SU-DHL-6 (cell line): ENCODE measurements at regions not wholly inside any gene's neighbourhood (a gene's known extent, or its start where the extent isn't known, plus 50 kb on each side); places are given as distances from the start of the nearest gene placed in this dataset.

Source experiments
- EZH2phosphoT487 ChIP-seq: fragments of 200-600 bp; sonication (generic), shearing (Covaris generic); conservative IDR thresholded peaks from 2 replicates; pipeline ENCODE4 v1.6.1; 2018; ENCODE audit warnings: mild to moderate bottlenecking, antibody characterized with exemption, low read length, moderate library complexity, mixed read lengths
- TF ChIP-seq, protein P1 (sequence below): fragments of 200-600 bp; sonication (generic); IDR thresholded peaks from one replicate; pipeline ENCODE4 v1.5.1; 2017; ENCODE audit warnings: antibody characterized with exemption, mild to moderate bottlenecking, low read length, moderate library complexity; ENCODE audit not compliant: insufficient read depth, poor library complexity, severe bottlenecking

DNA sequence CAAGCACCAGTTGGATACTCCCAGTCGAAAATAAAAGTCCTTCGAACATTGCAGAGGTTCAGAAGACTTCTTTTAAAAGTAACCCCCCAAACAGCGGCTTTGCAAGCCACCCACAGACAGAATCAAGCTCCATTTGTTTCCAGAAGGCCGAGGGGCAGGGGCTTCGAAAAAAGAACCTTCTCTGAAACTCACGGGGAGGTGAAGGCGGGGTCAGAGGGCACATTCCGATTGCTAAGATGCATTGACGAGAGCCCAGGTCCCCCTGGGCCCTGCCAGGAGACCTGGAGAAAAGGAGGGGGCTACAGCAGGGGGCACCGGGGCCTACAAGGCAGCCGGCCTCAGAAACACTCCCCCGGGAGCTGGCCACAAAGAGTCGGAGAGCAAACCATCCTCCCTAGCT is 306.8 kb downstream of the MN1 start:
- TF ChIP-seq EZH2phosphoT487 = no peak
- TF ChIP-seq, protein P1, sequence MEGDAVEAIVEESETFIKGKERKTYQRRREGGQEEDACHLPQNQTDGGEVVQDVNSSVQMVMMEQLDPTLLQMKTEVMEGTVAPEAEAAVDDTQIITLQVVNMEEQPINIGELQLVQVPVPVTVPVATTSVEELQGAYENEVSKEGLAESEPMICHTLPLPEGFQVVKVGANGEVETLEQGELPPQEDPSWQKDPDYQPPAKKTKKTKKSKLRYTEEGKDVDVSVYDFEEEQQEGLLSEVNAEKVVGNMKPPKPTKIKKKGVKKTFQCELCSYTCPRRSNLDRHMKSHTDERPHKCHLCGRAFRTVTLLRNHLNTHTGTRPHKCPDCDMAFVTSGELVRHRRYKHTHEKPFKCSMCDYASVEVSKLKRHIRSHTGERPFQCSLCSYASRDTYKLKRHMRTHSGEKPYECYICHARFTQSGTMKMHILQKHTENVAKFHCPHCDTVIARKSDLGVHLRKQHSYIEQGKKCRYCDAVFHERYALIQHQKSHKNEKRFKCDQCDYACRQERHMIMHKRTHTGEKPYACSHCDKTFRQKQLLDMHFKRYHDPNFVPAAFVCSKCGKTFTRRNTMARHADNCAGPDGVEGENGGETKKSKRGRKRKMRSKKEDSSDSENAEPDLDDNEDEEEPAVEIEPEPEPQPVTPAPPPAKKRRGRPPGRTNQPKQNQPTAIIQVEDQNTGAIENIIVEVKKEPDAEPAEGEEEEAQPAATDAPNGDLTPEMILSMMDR = no peak
